Endothelial cell of umbilical vein (primary cell): ENCODE measurements at regions not wholly inside any gene's neighbourhood (a gene's known extent, or its start where the extent isn't known, plus 50 kb on each side); places are given as distances from the start of the nearest gene placed in this dataset.

Experiments used
- EZH2 ChIP-seq: IDR thresholded peaks from 2 replicates; pipeline ENCODE4 v1.6.1; 2012; ENCODE audit warnings: borderline replicate concordance, low read depth, mild to moderate bottlenecking, moderate library complexity, low read length, inconsistent platforms; ENCODE audit not compliant: severe bottlenecking
- FOS ChIP-seq: IDR thresholded peaks from 2 replicates; pipeline ENCODE4 v1.6.1; 2011; ENCODE audit warnings: mild to moderate bottlenecking, low read length, moderate library complexity, borderline replicate concordance; ENCODE audit not compliant: insufficient read depth
- GATA2 ChIP-seq: IDR thresholded peaks from 2 replicates; pipeline ENCODE4 v1.7.0; 2011; ENCODE audit warnings: low read depth, mild to moderate bottlenecking, moderate library complexity, mixed read lengths, low read length; ENCODE audit not compliant: insufficient read length, insufficient read depth
- JUN ChIP-seq: IDR thresholded peaks from 2 replicates; pipeline ENCODE4 v1.6.1; 2011; ENCODE audit warnings: borderline replicate concordance, low read depth; ENCODE audit not compliant: insufficient read length, insufficient read depth
- MAX ChIP-seq: IDR thresholded peaks from 2 replicates; pipeline ENCODE4 v1.6.1; 2011; ENCODE audit not compliant: insufficient read depth, insufficient read length
- MYC ChIP-seq: IDR thresholded peaks from one replicate; pipeline ENCODE4 v1.6.1; 2011; ENCODE audit warnings: mild to moderate bottlenecking, low read depth, low read length
- POLR2A ChIP-seq: IDR thresholded peaks from 2 replicates; pipeline ENCODE4 v1.6.1; 2012; ENCODE audit warnings: low read depth, mild to moderate bottlenecking, control low read depth, low read length
- POLR2AphosphoS5 ChIP-seq: IDR thresholded peaks from 2 replicates; pipeline ENCODE4 v1.6.1; 2012; ENCODE audit warnings: low read depth, mild to moderate bottlenecking, control low read depth, low read length, moderate library complexity; ENCODE audit not compliant: insufficient read depth
- TF ChIP-seq, protein P1 (sequence below), 2 donors: IDR thresholded peaks; 1 replicate in 1 of 2; 2 replicates in 1 of 2; pipeline ENCODE4 v1.5.1; 2011; ENCODE audit warnings: low read length in 2 of 2, mild to moderate bottlenecking in 2 of 2, moderate library complexity in 2 of 2, control low read depth in 1 of 2, inconsistent platforms in 1 of 2, low read depth in 1 of 2; ENCODE audit not compliant: insufficient read depth in 1 of 2; ENCODE audit errors: extremely low read depth in 1 of 2

- TF ChIP-seq POLR2AphosphoS5: no peak
- TF ChIP-seq, protein P1, sequence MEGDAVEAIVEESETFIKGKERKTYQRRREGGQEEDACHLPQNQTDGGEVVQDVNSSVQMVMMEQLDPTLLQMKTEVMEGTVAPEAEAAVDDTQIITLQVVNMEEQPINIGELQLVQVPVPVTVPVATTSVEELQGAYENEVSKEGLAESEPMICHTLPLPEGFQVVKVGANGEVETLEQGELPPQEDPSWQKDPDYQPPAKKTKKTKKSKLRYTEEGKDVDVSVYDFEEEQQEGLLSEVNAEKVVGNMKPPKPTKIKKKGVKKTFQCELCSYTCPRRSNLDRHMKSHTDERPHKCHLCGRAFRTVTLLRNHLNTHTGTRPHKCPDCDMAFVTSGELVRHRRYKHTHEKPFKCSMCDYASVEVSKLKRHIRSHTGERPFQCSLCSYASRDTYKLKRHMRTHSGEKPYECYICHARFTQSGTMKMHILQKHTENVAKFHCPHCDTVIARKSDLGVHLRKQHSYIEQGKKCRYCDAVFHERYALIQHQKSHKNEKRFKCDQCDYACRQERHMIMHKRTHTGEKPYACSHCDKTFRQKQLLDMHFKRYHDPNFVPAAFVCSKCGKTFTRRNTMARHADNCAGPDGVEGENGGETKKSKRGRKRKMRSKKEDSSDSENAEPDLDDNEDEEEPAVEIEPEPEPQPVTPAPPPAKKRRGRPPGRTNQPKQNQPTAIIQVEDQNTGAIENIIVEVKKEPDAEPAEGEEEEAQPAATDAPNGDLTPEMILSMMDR (IDR thresholded peaks at IDR 0.05; ENCODE audit: extremely low read depth in 1 of 2, insufficient read depth in 1 of 2, low read depth in 1 of 2, low read length in 2 of 2): no peak
- no peak for TF ChIP-seq FOS
- no peak for TF ChIP-seq EZH2
- TF ChIP-seq MAX: no peak
- TF ChIP-seq POLR2A: no peak
- TF ChIP-seq MYC: no peak
- TF ChIP-seq JUN: no peak
- no peak for TF ChIP-seq GATA2
Measured at GRCh38 chr14:27995691-27996090, 770.9 kb upstream of the FOXG1 start.
